SK-N-SH (cell line): ENCODE measurements at regions not wholly inside any gene's neighbourhood (a gene's known extent, or its start where the extent isn't known, plus 50 kb on each side); places are given as distances from the start of the nearest gene placed in this dataset.

Experiments
- EZH2phosphoT487 ChIP-seq: fragments of 200-600 bp; sonication (generic); IDR thresholded peaks from 2 replicates; pipeline ENCODE4 v1.6.1; 2017; ENCODE audit warnings: low read depth, mixed run types, mild to moderate bottlenecking, antibody characterized with exemption, moderate library complexity, borderline replicate concordance
- POLR2AphosphoS5 ChIP-seq: IDR thresholded peaks from 2 replicates; pipeline ENCODE4 v1.6.1; 2012; ENCODE audit warnings: low read depth, low read length
- RFX5 ChIP-seq: IDR thresholded peaks from 2 replicates; pipeline ENCODE4 v1.6.1; 2012; ENCODE audit warnings: mild to moderate bottlenecking, improper control_type of control experiment, low read length
- TF ChIP-seq, protein P1 (sequence below): IDR thresholded peaks from 2 replicates; pipeline ENCODE4 v1.4.0; 2012; ENCODE audit warnings: low read depth, borderline replicate concordance
- TF ChIP-seq, protein P2 (sequence below): fragments of 200-600 bp; sonication (generic); IDR thresholded peaks from 2 replicates; pipeline ENCODE4 v1.6.1; 2017; ENCODE audit warnings: antibody characterized with exemption, mild to moderate bottlenecking, moderate library complexity

DNA sequence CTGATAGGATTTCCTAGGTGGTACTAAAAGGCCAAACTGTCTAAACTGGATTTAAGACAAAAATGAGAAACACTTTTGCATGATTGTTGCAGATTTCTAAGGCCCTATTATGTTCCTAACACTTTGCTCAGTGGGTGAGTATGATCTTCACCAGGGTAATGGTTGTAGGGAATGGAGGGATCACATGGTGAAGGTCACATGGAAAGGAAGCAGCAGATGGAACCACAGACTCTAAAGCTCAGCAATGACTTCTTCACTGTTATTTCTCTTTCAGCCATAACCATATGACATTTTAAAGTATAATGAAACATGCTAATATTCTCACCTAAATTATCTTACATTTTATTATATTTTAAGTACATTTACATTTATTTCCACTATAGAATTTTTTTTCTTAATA lies 51.5 kb downstream of the CHRM3 start:
- TF ChIP-seq POLR2AphosphoS5 (no peak), RFX5 (no peak), EZH2phosphoT487 (no peak)
- TF ChIP-seq, protein P1, sequence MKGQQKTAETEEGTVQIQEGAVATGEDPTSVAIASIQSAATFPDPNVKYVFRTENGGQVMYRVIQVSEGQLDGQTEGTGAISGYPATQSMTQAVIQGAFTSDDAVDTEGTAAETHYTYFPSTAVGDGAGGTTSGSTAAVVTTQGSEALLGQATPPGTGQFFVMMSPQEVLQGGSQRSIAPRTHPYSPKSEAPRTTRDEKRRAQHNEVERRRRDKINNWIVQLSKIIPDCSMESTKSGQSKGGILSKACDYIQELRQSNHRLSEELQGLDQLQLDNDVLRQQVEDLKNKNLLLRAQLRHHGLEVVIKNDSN: no peak
- TF ChIP-seq, protein P2, sequence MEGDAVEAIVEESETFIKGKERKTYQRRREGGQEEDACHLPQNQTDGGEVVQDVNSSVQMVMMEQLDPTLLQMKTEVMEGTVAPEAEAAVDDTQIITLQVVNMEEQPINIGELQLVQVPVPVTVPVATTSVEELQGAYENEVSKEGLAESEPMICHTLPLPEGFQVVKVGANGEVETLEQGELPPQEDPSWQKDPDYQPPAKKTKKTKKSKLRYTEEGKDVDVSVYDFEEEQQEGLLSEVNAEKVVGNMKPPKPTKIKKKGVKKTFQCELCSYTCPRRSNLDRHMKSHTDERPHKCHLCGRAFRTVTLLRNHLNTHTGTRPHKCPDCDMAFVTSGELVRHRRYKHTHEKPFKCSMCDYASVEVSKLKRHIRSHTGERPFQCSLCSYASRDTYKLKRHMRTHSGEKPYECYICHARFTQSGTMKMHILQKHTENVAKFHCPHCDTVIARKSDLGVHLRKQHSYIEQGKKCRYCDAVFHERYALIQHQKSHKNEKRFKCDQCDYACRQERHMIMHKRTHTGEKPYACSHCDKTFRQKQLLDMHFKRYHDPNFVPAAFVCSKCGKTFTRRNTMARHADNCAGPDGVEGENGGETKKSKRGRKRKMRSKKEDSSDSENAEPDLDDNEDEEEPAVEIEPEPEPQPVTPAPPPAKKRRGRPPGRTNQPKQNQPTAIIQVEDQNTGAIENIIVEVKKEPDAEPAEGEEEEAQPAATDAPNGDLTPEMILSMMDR: no peak
